ENCODE measurements at regions not wholly inside any gene's neighbourhood (a gene's known extent, or its start where the extent isn't known, plus 50 kb on each side); places are given as distances from the start of the nearest gene placed in this dataset.

DNA sequence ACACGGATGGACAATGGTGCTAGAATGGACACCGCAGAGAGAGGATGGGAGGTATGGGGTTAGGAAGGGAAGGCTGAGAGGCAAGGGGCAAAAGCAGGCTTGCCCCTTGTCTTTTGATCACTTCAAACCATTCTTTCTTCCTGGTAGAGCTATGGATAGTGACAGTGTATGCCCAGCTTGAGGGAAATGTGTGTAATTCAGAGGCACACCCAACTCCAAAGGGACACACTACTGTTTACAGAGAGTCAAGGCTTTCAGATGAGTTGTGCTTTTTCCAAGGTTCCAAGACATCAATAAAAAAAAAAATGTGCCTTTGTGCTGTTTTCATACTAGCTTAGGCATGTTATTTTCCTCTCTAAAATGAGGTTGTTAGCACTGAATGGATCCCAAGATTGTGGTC, 185.0 kb downstream of the MCHR2 start:
- no peak overlapping the region for H3K4me2 ChIP-seq (ENCODE audit: low read length)
- H3K9me3 ChIP-seq (ENCODE audit: low read length), result no peaks in the 10 kb centered on the region
- H3K9ac ChIP-seq (ENCODE audit: low read length), result no peak overlapping the region
- H3K27ac ChIP-seq (ENCODE audit: low read length), result no peak overlapping the region
- no peak overlapping the region for H3K4me3 ChIP-seq (ENCODE audit: low read length)
- H2AFZ ChIP-seq (ENCODE audit: low read depth, low read length), result no peak overlapping the region
- no peaks in the 10 kb centered on the region for H4K20me1 ChIP-seq (ENCODE audit: insufficient read depth)
- H3K27me3 ChIP-seq (ENCODE audit: insufficient read depth, low read depth, low read length), result no peaks in the 10 kb centered on the region
- no peaks in the 10 kb centered on the region for H3K36me3 ChIP-seq (ENCODE audit: insufficient read depth, low read length)
- H3F3A ChIP-seq (ENCODE audit: insufficient read depth, low read length, poor library complexity, severe bottlenecking), result no peaks in the 10 kb centered on the region
- TF ChIP-seq MXI1 (conservative IDR thresholded peaks at IDR 0.05; ENCODE audit: poor library complexity, severe bottlenecking) (no peak), EZH2 (IDR thresholded peaks at IDR 0.05; ENCODE audit: borderline replicate concordance, insufficient read depth, low read length, poor library complexity, severe bottlenecking) (no peak), SMC3 (conservative IDR thresholded peaks at IDR 0.05; ENCODE audit: poor library complexity) (no peak), EP300 (conservative IDR thresholded peaks at IDR 0.05; ENCODE audit: poor library complexity, severe bottlenecking) (no peak), TAF1 (IDR thresholded peaks at IDR 0.05; ENCODE audit: low read depth) (no peak), POLR2AphosphoS5 (IDR thresholded peaks at IDR 0.05) (no peak), RAD21 (conservative IDR thresholded peaks at IDR 0.05) (no peak)
- TF ChIP-seq, protein P1, sequence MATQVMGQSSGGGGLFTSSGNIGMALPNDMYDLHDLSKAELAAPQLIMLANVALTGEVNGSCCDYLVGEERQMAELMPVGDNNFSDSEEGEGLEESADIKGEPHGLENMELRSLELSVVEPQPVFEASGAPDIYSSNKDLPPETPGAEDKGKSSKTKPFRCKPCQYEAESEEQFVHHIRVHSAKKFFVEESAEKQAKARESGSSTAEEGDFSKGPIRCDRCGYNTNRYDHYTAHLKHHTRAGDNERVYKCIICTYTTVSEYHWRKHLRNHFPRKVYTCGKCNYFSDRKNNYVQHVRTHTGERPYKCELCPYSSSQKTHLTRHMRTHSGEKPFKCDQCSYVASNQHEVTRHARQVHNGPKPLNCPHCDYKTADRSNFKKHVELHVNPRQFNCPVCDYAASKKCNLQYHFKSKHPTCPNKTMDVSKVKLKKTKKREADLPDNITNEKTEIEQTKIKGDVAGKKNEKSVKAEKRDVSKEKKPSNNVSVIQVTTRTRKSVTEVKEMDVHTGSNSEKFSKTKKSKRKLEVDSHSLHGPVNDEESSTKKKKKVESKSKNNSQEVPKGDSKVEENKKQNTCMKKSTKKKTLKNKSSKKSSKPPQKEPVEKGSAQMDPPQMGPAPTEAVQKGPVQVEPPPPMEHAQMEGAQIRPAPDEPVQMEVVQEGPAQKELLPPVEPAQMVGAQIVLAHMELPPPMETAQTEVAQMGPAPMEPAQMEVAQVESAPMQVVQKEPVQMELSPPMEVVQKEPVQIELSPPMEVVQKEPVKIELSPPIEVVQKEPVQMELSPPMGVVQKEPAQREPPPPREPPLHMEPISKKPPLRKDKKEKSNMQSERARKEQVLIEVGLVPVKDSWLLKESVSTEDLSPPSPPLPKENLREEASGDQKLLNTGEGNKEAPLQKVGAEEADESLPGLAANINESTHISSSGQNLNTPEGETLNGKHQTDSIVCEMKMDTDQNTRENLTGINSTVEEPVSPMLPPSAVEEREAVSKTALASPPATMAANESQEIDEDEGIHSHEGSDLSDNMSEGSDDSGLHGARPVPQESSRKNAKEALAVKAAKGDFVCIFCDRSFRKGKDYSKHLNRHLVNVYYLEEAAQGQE (IDR thresholded peaks at IDR 0.05; ENCODE audit: borderline replicate concordance), result no peak
- TF ChIP-seq, protein P2, sequence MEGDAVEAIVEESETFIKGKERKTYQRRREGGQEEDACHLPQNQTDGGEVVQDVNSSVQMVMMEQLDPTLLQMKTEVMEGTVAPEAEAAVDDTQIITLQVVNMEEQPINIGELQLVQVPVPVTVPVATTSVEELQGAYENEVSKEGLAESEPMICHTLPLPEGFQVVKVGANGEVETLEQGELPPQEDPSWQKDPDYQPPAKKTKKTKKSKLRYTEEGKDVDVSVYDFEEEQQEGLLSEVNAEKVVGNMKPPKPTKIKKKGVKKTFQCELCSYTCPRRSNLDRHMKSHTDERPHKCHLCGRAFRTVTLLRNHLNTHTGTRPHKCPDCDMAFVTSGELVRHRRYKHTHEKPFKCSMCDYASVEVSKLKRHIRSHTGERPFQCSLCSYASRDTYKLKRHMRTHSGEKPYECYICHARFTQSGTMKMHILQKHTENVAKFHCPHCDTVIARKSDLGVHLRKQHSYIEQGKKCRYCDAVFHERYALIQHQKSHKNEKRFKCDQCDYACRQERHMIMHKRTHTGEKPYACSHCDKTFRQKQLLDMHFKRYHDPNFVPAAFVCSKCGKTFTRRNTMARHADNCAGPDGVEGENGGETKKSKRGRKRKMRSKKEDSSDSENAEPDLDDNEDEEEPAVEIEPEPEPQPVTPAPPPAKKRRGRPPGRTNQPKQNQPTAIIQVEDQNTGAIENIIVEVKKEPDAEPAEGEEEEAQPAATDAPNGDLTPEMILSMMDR (IDR thresholded peaks at IDR 0.05; ENCODE audit: poor library complexity, severe bottlenecking), result no peak
- no peaks in the 10 kb centered on the region for H3K9me2 ChIP-seq (ENCODE audit: insufficient read depth, low read length)
- no peaks in the 10 kb centered on the region for H3K79me2 ChIP-seq (replicated peaks; ENCODE audit: insufficient read depth, low read length)

DNA sequence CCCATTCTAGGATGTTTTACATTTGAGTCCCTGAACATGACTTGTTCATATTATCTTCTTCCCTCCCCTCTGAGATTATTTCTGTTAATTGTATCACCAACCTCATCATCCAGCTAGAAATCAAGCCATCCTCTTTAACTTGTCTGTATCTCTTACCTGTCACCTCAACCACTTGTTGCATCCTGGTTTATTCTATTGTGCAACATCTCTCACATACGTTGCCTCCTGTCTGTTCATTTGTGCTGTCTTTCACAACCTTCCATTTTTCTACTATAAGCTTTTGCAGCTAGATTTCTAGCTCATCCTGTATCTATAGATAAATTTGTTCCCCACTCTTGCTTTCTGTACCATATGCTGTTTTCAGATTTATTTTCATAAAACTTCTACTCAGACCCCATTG, 183.7 kb downstream of the MCHR2 start:
- H3F3A ChIP-seq (ENCODE audit: insufficient read depth, low read length, poor library complexity, severe bottlenecking), result no peaks in the 10 kb centered on the region
- H3K9ac ChIP-seq (ENCODE audit: low read length), result no peak overlapping the region
- no peaks in the 10 kb centered on the region for H3K36me3 ChIP-seq (ENCODE audit: insufficient read depth, low read length)
- H3K9me3 ChIP-seq (ENCODE audit: low read length), result no peaks in the 10 kb centered on the region
- no peaks in the 10 kb centered on the region for H4K20me1 ChIP-seq (ENCODE audit: insufficient read depth)
- no peak overlapping the region for H2AFZ ChIP-seq (ENCODE audit: low read depth, low read length)
- H3K79me2 ChIP-seq (replicated peaks; ENCODE audit: insufficient read depth, low read length), result no peaks in the 10 kb centered on the region
- H3K4me3 ChIP-seq (ENCODE audit: low read length), result no peak overlapping the region
- H3K4me2 ChIP-seq (ENCODE audit: low read length), result no peak overlapping the region
- TF ChIP-seq SMC3 (conservative IDR thresholded peaks at IDR 0.05; ENCODE audit: poor library complexity), result no peak
- TF ChIP-seq, protein P2 (IDR thresholded peaks at IDR 0.05; ENCODE audit: poor library complexity, severe bottlenecking), result no peak
- TF ChIP-seq EP300 (conservative IDR thresholded peaks at IDR 0.05; ENCODE audit: poor library complexity, severe bottlenecking), result no peak
- TF ChIP-seq POLR2AphosphoS5 (IDR thresholded peaks at IDR 0.05), result no peak
- TF ChIP-seq, protein P1 (IDR thresholded peaks at IDR 0.05; ENCODE audit: borderline replicate concordance), result no peak
- no peak for TF ChIP-seq RAD21 (conservative IDR thresholded peaks at IDR 0.05)
- no peak for TF ChIP-seq MXI1 (conservative IDR thresholded peaks at IDR 0.05; ENCODE audit: poor library complexity, severe bottlenecking)
- no peak for TF ChIP-seq TAF1 (IDR thresholded peaks at IDR 0.05; ENCODE audit: low read depth)
- TF ChIP-seq EZH2 (IDR thresholded peaks at IDR 0.05; ENCODE audit: borderline replicate concordance, insufficient read depth, low read length, poor library complexity, severe bottlenecking), result no peak
- no peaks in the 10 kb centered on the region for H3K9me2 ChIP-seq (ENCODE audit: insufficient read depth, low read length)
- no peaks in the 10 kb centered on the region for H3K27me3 ChIP-seq (ENCODE audit: insufficient read depth, low read depth, low read length)
- no peak overlapping the region for H3K27ac ChIP-seq (ENCODE audit: low read length)

Data from neural cell (in vitro differentiated cells).